Muscle layer of colon (tissue), 2 donors: ENCODE measurements at regions not wholly inside any gene's neighbourhood (a gene's known extent, or its start where the extent isn't known, plus 50 kb on each side); places are given as distances from the start of the nearest gene placed in this dataset.

Experiments
- H3K27ac ChIP-seq: one replicate; pipeline ENCODE4 v1.7.0; 2013; ENCODE audit warnings: low read depth, mild to moderate bottlenecking, low read length, moderate library complexity
- H3K27me3 ChIP-seq, 2 donors: one replicate each; pipeline ENCODE4 v1.7.0; 2013; ENCODE audit warnings: low read length in 2 of 2, mild to moderate bottlenecking in 2 of 2; ENCODE audit not compliant: insufficient read depth in 2 of 2, control insufficient read depth in 1 of 2
- H3K36me3 ChIP-seq: one replicate; pipeline ENCODE4 v1.7.0; 2013; ENCODE audit warnings: mild to moderate bottlenecking, low read length; ENCODE audit not compliant: insufficient read depth
- H3K4me1 ChIP-seq: one replicate; pipeline ENCODE4 v1.7.0; 2013; ENCODE audit warnings: mild to moderate bottlenecking, low read length; ENCODE audit not compliant: insufficient read depth
- H3K4me3 ChIP-seq, 2 donors: one replicate each; pipeline ENCODE4 v1.7.0; 2013; ENCODE audit warnings: low read length in 2 of 2, low read depth in 1 of 2, mild to moderate bottlenecking in 1 of 2, moderate library complexity in 1 of 2
- H3K9ac ChIP-seq: one replicate; pipeline ENCODE4 v1.7.0; 2013; ENCODE audit warnings: low read length
- H3K9me3 ChIP-seq: one replicate; pipeline ENCODE4 v1.7.0; 2013; ENCODE audit warnings: mild to moderate bottlenecking, low read length
- donor health status: abdominal sarcoma.
- donor health status: Adenocarcinoma of cecum.

DNA sequence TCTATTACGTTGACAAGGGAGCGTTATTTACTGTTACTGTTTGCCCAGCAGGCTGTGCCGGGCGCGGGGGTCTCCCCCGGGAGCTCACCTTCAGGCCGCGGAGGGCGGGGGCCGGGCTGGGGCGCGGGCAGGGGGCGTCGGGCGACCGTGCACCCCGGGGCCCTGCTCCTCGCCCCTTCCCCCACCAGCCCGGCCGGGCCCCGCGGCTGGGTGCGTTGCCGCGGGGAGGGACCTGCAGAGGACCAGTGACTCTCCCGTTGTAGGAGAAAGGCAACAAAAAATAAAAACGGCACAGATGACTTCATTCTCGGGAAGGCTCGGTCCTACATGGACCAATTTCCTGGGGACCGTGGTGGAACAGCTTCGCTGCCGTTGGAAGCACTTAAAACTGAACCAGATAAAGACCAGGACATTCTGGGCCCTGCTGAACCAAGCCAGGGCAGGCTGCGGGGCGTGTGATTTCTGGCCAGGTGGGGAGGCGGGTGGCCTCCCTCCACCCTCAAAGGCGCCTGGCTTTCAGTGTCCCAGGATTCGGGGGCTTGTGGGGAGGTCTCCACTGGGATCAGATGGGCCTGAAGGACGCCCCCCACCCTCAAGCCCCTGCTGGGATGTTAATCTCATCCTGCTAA, 57.4 kb downstream of the IGLL1 start:
- Histone ChIP-seq H3K27ac (peak overlapping the region; percentile 75), H3K27me3 (no peaks in the 10 kb centered on the region), H3K9ac (peak overlapping the region; percentile 27), H3K4me1 (peaks cover 26% of the 10 kb centered on the region), H3K36me3 (no peaks in the 10 kb centered on the region), H3K4me3 (no peak overlapping the region), H3K9me3 (no peaks in the 10 kb centered on the region)

DNA sequence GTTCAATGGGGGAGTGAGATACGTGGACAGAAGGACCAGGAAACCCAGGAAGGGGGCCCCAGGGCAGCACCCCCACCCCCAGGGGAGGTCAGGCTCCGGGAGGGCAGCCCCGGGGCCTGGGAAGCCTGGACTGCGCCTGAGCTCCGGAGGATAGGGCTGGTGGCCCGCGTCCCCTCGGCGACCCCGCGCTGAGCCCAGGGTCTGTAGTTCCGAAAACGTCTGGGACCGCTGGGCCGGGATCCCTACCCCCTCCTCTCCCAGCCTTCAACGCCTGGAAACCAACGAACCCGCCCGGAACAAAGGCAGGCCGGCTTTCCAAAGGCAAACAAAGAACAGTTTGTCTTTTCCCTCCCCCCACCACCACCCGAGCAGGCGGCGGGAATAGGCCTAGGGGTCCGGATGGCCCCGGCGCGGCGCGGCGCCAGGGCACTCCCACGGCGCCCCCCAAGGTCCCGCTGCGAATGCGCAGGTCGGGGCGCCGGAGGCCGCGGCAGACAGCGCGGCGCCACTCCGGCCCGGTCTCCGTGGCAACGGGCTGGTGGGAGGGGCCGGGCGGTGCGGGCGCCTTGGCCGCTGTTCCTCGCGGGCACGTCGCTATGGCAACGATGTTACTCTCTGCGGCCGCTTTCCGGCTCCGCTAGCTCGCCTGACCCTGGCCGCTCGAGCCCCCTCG, 58.5 kb downstream of the IGLL1 start:
- Histone ChIP-seq H3K4me3 (peak overlapping the region; percentile 14 to 60), H3K27ac (peak overlapping the region; percentile 100), H3K9ac (peak overlapping the region; percentile 84), H3K27me3 (no peaks in the 10 kb centered on the region), H3K4me1 (peaks cover 18% of the 10 kb centered on the region), H3K36me3 (no peaks in the 10 kb centered on the region), H3K9me3 (no peaks in the 10 kb centered on the region)

DNA sequence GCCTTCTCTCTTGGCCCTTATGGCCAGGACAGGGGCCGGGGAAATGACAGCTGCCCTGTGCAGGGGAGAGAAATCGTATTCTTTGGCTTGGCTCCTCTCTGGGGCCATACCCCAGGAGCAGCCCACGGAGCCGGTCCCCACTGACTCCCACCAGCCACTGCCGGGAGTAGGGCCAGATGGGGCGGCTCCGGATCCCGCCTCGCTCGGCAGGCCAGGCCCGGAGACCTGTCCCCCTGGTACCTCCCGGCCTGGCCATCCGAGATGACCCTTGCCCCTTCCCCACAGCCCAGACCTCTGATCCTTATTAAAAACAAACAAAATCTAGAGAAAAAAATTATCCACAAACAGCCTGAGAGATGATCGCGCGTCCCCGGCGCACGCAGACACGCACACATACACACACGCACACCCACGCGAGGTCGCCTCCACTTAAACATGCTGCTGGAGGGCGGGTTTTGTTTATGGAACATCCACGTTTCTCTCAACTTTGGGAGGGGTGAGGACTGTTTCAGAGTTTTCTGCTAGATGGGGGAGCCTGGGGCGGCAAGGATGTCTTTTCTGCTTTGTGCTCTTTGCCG, 59.1 kb downstream of the IGLL1 start:
- peak overlapping the region; percentile 100 for H3K27ac ChIP-seq
- H3K4me1 ChIP-seq: peaks cover 18% of the 10 kb centered on the region
- H3K36me3 ChIP-seq: no peaks in the 10 kb centered on the region
- H3K4me3 ChIP-seq: peak overlapping the region; percentile 14 to 60
- peak overlapping the region; percentile 84 for H3K9ac ChIP-seq
- no peaks in the 10 kb centered on the region for H3K9me3 ChIP-seq
- no peaks in the 10 kb centered on the region for H3K27me3 ChIP-seq

DNA sequence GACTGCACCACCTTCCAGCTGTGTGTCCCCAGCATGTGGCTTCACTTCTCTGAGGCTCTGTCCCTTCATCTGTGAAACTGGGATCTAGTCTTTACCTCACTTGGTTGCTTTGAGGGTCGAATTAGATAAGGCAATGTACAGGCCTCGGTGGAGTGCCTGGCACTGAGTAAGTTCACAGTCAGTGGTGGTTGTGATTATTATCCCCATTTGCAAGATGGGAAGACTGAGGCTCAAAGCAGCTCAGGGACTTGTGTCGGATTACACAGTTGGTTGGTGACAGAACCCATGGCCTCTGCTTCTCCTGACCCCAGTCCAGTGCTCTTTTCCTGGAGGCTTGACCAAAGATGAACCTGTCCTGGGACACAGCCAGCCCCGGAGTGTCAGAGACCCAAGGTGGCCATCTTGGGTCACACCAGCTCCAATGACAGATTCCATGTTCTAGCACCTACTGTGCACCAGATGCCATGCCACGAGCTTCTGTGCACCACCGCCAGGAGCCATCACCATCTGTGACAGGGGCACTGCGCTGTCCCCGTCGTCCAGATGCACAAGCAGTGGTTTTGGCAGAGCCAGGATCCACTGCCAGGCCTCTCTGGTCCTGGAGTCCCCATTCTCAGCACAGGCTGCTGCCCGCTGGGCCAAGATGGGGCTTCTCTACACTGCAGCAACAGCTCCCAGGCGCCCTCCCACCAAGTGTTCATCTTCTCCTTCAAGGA, 60.5 kb downstream of the IGLL1 start:
- H3K27ac ChIP-seq: peak overlapping the region; percentile 23
- H3K9me3 ChIP-seq: no peaks in the 10 kb centered on the region
- H3K4me1 ChIP-seq: peaks cover 23% of the 10 kb centered on the region
- no peak overlapping the region for H3K9ac ChIP-seq
- H3K27me3 ChIP-seq: no peaks in the 10 kb centered on the region
- no peaks in the 10 kb centered on the region for H3K36me3 ChIP-seq
- no peak overlapping the region for H3K4me3 ChIP-seq

DNA sequence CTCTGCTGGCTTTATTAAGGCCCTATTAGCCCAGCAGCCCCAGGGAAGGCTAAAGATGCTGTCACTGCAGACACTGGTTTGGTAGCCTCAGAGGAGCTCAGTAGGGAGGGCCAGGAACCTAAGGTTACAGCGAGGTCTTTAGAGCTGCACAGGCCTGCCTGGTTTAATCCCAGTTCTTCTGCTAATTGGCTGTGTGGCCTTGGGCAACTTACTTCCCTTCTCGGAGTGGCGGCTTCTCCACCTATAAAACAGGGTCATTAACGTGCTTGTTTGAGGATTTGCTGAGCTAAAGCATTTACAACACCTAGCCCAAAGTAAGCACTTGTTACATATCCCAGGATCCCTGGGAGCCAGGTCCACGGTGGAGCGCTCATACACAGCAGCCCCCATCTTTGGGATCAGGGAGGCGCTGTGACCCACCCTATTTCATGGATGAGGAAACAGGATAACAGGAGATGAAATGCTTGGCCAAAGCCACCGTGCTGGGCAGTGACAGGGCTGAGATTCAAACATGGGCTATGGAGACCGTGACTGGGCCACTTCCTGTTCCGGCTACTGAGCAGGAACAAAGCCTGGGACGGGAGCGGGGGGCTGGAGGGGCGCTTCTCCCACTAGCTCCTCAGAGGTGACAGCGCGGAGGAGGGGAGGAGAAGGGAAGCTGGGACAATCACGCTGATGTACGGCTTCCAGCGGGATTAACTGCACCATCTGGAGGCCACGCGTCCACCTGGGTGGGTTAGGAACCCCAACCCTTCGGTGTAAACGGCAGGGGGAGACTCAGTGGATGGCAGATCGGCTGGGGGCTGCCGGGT, 61.5 kb downstream of the IGLL1 start:
- Histone ChIP-seq H3K27me3 (no peaks in the 10 kb centered on the region), H3K36me3 (no peaks in the 10 kb centered on the region), H3K9ac (no peak overlapping the region), H3K4me3 (no peak overlapping the region), H3K4me1 (peaks cover 33% of the 10 kb centered on the region), H3K27ac (no peak overlapping the region), H3K9me3 (no peaks in the 10 kb centered on the region)

DNA sequence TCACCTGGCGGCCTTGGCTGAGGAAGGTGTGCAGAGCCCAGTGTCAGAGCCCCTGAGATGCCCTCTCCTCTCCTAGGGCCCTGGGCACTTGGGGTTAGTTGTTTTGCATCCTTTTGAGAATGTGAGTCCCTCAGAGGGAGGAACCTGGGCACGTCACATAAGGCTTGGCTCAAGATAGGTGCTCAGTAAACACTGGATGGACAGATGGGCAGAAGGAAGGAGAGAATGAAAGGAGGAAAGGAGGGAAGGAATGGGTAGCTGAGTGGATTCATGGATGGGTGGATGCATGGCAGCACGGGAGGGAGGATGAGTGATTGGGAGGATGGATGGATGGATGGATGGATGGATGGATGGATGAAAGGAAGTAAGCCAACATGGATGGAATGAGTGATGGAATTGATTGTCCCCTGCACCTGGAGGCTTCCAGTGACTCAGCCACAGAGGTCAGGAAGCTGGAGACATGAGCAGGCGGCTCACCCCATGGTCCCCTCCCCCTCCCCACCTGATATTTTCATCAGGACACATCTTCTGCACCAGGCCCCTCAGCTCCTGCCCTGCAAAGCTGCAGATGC, 62.2 kb downstream of the IGLL1 start:
- no peak overlapping the region for H3K27ac ChIP-seq
- H3K4me3 ChIP-seq: no peak overlapping the region
- no peaks in the 10 kb centered on the region for H3K36me3 ChIP-seq
- H3K27me3 ChIP-seq: no peaks in the 10 kb centered on the region
- H3K9me3 ChIP-seq: no peaks in the 10 kb centered on the region
- no peak overlapping the region for H3K9ac ChIP-seq
- peaks cover 29% of the 10 kb centered on the region for H3K4me1 ChIP-seq

DNA sequence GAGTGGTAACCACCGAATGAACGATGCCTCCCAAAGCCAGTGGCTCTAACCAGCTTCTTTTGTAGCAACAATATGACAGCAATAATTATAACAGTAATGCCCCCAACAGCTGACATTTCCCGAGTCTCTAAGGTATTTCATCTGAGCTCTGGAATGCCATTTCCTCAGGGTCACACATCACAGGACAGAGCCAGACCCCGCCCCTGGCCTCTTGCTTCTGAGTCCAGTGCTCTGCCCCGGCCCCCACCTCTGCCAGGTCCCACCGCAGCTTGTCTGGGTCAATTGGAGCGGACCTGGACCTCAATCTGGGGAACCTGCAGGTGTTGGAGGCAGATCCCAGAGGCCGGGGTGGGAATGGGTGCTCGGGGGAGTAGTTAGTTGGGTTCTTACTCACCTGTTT, 63.8 kb downstream of the IGLL1 start:
- Histone ChIP-seq H3K4me3 (no peak overlapping the region), H3K4me1 (peaks cover 25% of the 10 kb centered on the region), H3K27ac (no peak overlapping the region), H3K9ac (no peak overlapping the region), H3K27me3 (no peaks in the 10 kb centered on the region), H3K9me3 (no peaks in the 10 kb centered on the region), H3K36me3 (no peaks in the 10 kb centered on the region)

DNA sequence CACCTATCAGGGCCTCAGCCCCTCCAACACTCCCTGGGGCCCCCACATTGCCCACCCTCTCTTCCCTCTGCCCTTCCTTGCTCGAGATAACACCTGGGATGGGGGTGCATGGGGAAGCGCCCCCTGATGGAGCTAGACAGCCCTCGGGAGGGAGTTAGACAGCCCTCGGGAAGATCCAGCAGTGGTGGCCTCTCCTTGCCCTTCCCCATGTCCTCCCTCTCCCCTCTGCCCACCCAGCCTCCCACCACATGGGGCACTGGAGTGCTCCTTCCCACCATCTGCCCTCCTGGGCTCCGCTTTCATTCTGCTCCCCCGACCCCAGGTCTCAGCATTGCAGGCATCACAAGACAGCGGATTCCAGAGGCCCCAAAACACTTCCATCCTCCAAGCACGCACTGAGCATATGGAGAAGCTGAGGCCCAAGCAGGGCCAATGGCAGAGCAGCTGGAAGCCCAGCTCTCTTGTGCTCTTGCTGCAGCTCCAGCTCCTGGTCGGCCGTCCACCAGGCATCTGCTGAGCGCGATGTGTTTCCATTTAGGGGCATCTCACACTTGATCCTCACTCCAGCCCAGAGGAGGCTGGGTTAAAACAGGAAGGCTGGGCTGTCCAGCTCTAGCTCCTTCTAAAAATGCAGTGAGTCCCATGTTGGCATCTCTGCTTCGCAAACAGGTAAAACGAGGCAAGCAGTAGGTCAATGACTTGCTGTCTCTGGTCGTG, 65.6 kb downstream of the IGLL1 start:
- Histone ChIP-seq H3K27ac (peak overlapping the region; percentile 88), H3K4me3 (no peak overlapping the region), H3K36me3 (no peaks in the 10 kb centered on the region), H3K4me1 (peaks cover 15% of the 10 kb centered on the region), H3K9me3 (no peaks in the 10 kb centered on the region), H3K27me3 (no peaks in the 10 kb centered on the region), H3K9ac (no peak overlapping the region)

DNA sequence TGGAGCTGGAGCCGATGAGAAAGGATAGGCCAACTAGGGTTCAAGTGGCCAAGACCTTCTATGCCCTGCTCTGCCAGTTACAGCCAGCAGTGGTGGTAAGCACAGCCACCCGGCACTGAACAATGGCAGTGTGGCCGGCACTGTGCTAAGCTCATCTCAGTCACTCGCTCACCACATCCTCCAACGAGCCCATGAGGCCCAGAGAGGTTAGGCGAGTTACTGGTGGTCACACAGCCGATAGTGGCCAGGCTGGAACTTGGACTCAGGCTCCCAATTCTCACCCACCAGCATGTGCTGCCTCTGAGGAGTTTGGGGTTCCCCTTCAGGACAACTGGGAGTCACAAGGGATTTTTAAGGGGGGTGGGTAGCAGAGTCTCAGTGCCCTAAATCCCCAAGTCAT, 66.4 kb downstream of the IGLL1 start:
- Histone ChIP-seq H3K4me1 (peaks cover 15% of the 10 kb centered on the region), H3K27ac (peak overlapping the region; percentile 88), H3K9me3 (no peaks in the 10 kb centered on the region), H3K9ac (peak overlapping the region; percentile 11), H3K4me3 (no peak overlapping the region), H3K36me3 (no peaks in the 10 kb centered on the region), H3K27me3 (no peaks in the 10 kb centered on the region)

DNA sequence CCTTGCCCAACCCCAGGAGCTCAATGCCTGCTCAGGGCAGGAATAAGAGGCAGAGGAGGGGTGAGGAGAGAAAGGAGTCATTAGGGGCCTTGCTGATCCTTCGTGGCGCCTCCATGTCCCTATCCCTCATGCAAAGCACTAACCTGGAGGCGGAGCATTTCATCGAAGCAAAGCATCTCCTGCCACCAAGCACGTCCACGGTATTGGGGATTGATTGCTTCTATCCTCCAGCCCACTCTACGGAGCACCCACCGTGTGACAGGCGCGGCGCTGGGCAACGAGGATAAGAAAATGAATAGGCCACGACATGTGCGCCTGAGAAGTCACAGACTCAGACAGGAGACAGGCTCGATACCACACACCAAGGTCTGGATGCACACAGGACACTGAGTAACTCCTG, 67.0 kb downstream of the IGLL1 start:
- no peaks in the 10 kb centered on the region for H3K9me3 ChIP-seq
- H3K27ac ChIP-seq: peak overlapping the region; percentile 88

More for the DNA sequence above, 67.0 kb downstream of the IGLL1 start:
- Histone ChIP-seq H3K27me3 (no peaks in the 10 kb centered on the region), H3K9ac (no peak overlapping the region), H3K4me3 (no peak overlapping the region), H3K4me1 (peaks cover 15% of the 10 kb centered on the region), H3K36me3 (no peaks in the 10 kb centered on the region)
